Keratinocyte (primary cell): ENCODE measurements at regions not wholly inside any gene's neighbourhood (a gene's known extent, or its start where the extent isn't known, plus 50 kb on each side); places are given as distances from the start of the nearest gene placed in this dataset.

Source experiments
- EZH2 ChIP-seq: IDR thresholded peaks from one replicate; pipeline ENCODE4 v1.6.1; 2012; ENCODE audit warnings: inconsistent platforms, mild to moderate bottlenecking, low read length, moderate library complexity
- TF ChIP-seq, protein P1 (sequence below), 3 experiments: IDR thresholded peaks in 1 of 3; conservative IDR thresholded peaks in 1 of 3; optimal IDR thresholded peaks in 1 of 3; 2 replicates in 2 of 3; 3 replicates in 1 of 3; pipeline versions ENCODE3 to v1.5.1; 2011; ENCODE audit warnings: low read length in 3 of 3, mild to moderate bottlenecking in 3 of 3, moderate library complexity in 2 of 3, control low read depth in 1 of 3, inconsistent platforms in 1 of 3; ENCODE audit not compliant: insufficient read depth in 2 of 3; ENCODE audit errors: extremely low read depth in 1 of 3

DNA sequence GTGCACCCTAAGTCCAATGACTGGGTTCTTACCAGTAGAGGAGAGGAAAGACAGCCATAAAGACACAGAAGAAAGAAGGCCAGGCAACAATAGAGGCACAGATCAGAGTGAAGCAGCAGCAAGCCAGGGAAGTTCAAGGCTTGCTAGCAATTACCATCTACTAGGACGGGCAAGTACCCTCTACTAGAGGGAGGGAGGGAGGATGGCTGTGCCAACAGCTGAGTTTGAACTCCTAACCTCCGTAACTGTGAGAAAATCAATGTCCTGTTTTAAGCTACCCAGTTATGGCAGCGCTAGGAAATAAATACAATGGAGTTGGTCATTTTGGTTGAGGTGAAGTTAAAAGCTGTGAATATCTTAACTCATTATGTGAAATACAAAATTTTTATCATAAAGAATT lies 991.8 kb upstream of the CTNND2 start:
- no peak for TF ChIP-seq EZH2
- TF ChIP-seq, protein P1, sequence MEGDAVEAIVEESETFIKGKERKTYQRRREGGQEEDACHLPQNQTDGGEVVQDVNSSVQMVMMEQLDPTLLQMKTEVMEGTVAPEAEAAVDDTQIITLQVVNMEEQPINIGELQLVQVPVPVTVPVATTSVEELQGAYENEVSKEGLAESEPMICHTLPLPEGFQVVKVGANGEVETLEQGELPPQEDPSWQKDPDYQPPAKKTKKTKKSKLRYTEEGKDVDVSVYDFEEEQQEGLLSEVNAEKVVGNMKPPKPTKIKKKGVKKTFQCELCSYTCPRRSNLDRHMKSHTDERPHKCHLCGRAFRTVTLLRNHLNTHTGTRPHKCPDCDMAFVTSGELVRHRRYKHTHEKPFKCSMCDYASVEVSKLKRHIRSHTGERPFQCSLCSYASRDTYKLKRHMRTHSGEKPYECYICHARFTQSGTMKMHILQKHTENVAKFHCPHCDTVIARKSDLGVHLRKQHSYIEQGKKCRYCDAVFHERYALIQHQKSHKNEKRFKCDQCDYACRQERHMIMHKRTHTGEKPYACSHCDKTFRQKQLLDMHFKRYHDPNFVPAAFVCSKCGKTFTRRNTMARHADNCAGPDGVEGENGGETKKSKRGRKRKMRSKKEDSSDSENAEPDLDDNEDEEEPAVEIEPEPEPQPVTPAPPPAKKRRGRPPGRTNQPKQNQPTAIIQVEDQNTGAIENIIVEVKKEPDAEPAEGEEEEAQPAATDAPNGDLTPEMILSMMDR (optimal IDR thresholded peaks at IDR 0.05 in 1 of 3, IDR thresholded peaks at IDR 0.05 in 1 of 3, conservative IDR thresholded peaks at IDR 0.05 in 1 of 3; ENCODE audit: extremely low read depth in 1 of 3, insufficient read depth in 2 of 3, low read length in 3 of 3) = no peak
